ENCODE measurements at regions not wholly inside any gene's neighbourhood (a gene's known extent, or its start where the extent isn't known, plus 50 kb on each side); places are given as distances from the start of the nearest gene placed in this dataset.

GRCh38 chr14:22088614-22089342, 415.2 kb upstream of the OR4E1 start:
- no peaks in the 10 kb centered on the region for H3K9me3 ChIP-seq (ENCODE audit: control insufficient read depth, low read depth, low read length)
- no peaks in the 10 kb centered on the region for H3K27me3 ChIP-seq (ENCODE audit: control insufficient read depth, insufficient read depth, low read length)
- DNase-seq: no peak
- no peaks in the 10 kb centered on the region for H3K4me1 ChIP-seq (ENCODE audit: control insufficient read depth, insufficient read depth, low read length)
- no peak overlapping the region for H3K27ac ChIP-seq (ENCODE audit: low read length)
- H3K36me3 ChIP-seq (ENCODE audit: control insufficient read depth, insufficient read depth, low read length): no peaks in the 10 kb centered on the region
- no CpG with 5 or more reads among the region's 2 CpGs for WGBS (ENCODE audit: insufficient coverage, low lambda C conversion rate)
- H3K4me3 ChIP-seq (ENCODE audit: low read length): no peak overlapping the region

- H3K36me3 ChIP-seq (ENCODE audit: control insufficient read depth, insufficient read depth, low read length): no peaks in the 10 kb centered on the region
- H3K4me3 ChIP-seq (ENCODE audit: low read length): no peak overlapping the region
- H3K4me1 ChIP-seq (ENCODE audit: control insufficient read depth, insufficient read depth, low read length): no peaks in the 10 kb centered on the region
- 100% methylated on average over 1 of the region's 1 CpG for WGBS (ENCODE audit: insufficient coverage, low lambda C conversion rate)
- no peak for DNase-seq
- H3K27ac ChIP-seq (ENCODE audit: low read length): no peak overlapping the region
- H3K9me3 ChIP-seq (ENCODE audit: control insufficient read depth, low read depth, low read length): no peaks in the 10 kb centered on the region
- H3K27me3 ChIP-seq (ENCODE audit: control insufficient read depth, insufficient read depth, low read length): no peaks in the 10 kb centered on the region
These were observed 412.5 kb upstream of the OR4E1 start for GRCh38 chr14:22086131-22086530.

DNA sequence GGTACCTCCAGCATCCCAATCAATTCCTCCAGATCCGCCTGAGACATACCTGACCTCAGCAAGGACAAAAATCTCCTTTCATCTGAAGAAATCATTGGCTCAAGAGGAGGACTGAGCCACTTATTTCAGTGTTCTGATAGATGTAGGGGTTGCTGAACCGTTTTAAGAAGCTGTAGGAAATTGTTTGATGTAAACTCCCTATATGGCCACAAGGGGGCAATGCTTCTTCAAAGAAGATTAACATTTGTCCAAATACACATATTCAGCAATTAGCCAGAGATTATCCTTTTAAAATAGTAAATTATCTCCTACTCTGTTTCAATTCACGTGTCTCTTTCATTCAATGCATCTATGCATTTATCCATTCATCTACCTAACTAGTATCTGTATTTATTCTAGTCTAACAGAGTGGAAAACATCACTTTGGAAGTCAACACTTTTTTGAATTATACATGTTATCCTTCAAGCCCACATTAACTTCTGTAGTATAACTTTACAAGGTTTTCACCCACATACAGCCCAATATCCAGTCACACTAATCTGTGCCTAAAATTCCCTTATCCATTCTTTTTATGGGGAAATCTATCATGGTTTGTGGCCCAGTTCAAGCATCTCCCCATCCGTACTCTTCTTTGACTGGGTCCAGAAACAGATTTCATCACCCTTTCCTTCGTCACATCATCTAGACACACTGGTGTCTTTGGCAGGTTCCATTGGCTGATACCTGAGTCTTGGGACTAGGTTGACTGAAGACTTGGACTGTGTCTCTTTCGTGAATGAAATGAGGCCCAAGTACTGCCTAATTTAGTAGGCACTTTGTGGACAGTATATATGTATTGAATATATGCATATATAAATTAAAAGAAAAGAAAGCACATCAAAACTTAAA, 411.0 kb upstream of the OR4E1 start:
- H3K4me1 ChIP-seq (ENCODE audit: control insufficient read depth, insufficient read depth, low read length): no peaks in the 10 kb centered on the region
- H3K9me3 ChIP-seq (ENCODE audit: control insufficient read depth, low read depth, low read length): no peaks in the 10 kb centered on the region
- H3K27ac ChIP-seq (ENCODE audit: low read length): no peak overlapping the region
- 0% methylated on average over 1 of the region's 6 CpGs for WGBS (ENCODE audit: insufficient coverage, low lambda C conversion rate)
- H3K36me3 ChIP-seq (ENCODE audit: control insufficient read depth, insufficient read depth, low read length): no peaks in the 10 kb centered on the region
- H3K27me3 ChIP-seq (ENCODE audit: control insufficient read depth, insufficient read depth, low read length): no peaks in the 10 kb centered on the region
- no peak overlapping the region for H3K4me3 ChIP-seq (ENCODE audit: low read length)
- peak in 1 of 2 donors; percentile 33 for DNase-seq

GRCh38 chr14:22081337-22081736, 407.7 kb upstream of the OR4E1 start:
- Histone ChIP-seq H3K9me3 (ENCODE audit: control insufficient read depth, low read depth, low read length) (no peaks in the 10 kb centered on the region), H3K27me3 (ENCODE audit: control insufficient read depth, insufficient read depth, low read length) (no peaks in the 10 kb centered on the region), H3K4me1 (ENCODE audit: control insufficient read depth, insufficient read depth, low read length) (no peaks in the 10 kb centered on the region), H3K36me3 (ENCODE audit: control insufficient read depth, insufficient read depth, low read length) (no peaks in the 10 kb centered on the region), H3K27ac (ENCODE audit: low read length) (no peak overlapping the region), H3K4me3 (ENCODE audit: low read length) (no peak overlapping the region)
- no peak for DNase-seq
- WGBS (ENCODE audit: insufficient coverage, low lambda C conversion rate): no CpG with 5 or more reads among the region's 1 CpG

GRCh38 chr14:22079766-22080165, 406.1 kb upstream of the OR4E1 start:
- no peak for DNase-seq
- Histone ChIP-seq H3K4me1 (ENCODE audit: control insufficient read depth, insufficient read depth, low read length) (no peaks in the 10 kb centered on the region), H3K27me3 (ENCODE audit: control insufficient read depth, insufficient read depth, low read length) (no peaks in the 10 kb centered on the region), H3K9me3 (ENCODE audit: control insufficient read depth, low read depth, low read length) (no peaks in the 10 kb centered on the region), H3K27ac (ENCODE audit: low read length) (no peak overlapping the region), H3K4me3 (ENCODE audit: low read length) (no peak overlapping the region), H3K36me3 (ENCODE audit: control insufficient read depth, insufficient read depth, low read length) (no peaks in the 10 kb centered on the region)
- WGBS (ENCODE audit: insufficient coverage, low lambda C conversion rate): no CpG with 5 or more reads among the region's 1 CpG

GRCh38 chr14:22073801-22074200, 400.2 kb upstream of the OR4E1 start:
- no peak overlapping the region for H3K4me3 ChIP-seq (ENCODE audit: low read length)
- H3K36me3 ChIP-seq (ENCODE audit: control insufficient read depth, insufficient read depth, low read length): no peaks in the 10 kb centered on the region
- peaks cover 4% of the 10 kb centered on the region for H3K27me3 ChIP-seq (ENCODE audit: control insufficient read depth, insufficient read depth, low read length)
- H3K27ac ChIP-seq (ENCODE audit: low read length): no peak overlapping the region
- H3K4me1 ChIP-seq (ENCODE audit: control insufficient read depth, insufficient read depth, low read length): no peaks in the 10 kb centered on the region
- no peak for DNase-seq
- H3K9me3 ChIP-seq (ENCODE audit: control insufficient read depth, low read depth, low read length): no peaks in the 10 kb centered on the region

GRCh38 chr14:22071006-22071405, 397.4 kb upstream of the OR4E1 start:
- H3K4me3 ChIP-seq (ENCODE audit: low read length): no peak overlapping the region
- DNase-seq: no peak
- WGBS (ENCODE audit: insufficient coverage, low lambda C conversion rate): no CpG with 5 or more reads among the region's 12 CpGs

GRCh38 chr14:22070119-22070982, 396.7 kb upstream of the OR4E1 start:
- H3K4me1 ChIP-seq (ENCODE audit: control insufficient read depth, insufficient read depth, low read length): no peaks in the 10 kb centered on the region
- no peaks in the 10 kb centered on the region for H3K9me3 ChIP-seq (ENCODE audit: control insufficient read depth, low read depth, low read length)
- H3K36me3 ChIP-seq (ENCODE audit: control insufficient read depth, insufficient read depth, low read length): no peaks in the 10 kb centered on the region
- WGBS (ENCODE audit: insufficient coverage, low lambda C conversion rate): 28% methylated on average over 3 of the region's 12 CpGs
- no peak overlapping the region for H3K4me3 ChIP-seq (ENCODE audit: low read length)
- H3K27me3 ChIP-seq (ENCODE audit: control insufficient read depth, insufficient read depth, low read length): peaks cover 4% of the 10 kb centered on the region
- peak in 1 of 2 donors; percentile 4 for DNase-seq
- H3K27ac ChIP-seq (ENCODE audit: low read length): no peak overlapping the region

More at GRCh38 chr14:22071006-22071405, 397.4 kb upstream of the OR4E1 start:
- Histone ChIP-seq H3K27me3 (ENCODE audit: control insufficient read depth, insufficient read depth, low read length) (peaks cover 4% of the 10 kb centered on the region), H3K36me3 (ENCODE audit: control insufficient read depth, insufficient read depth, low read length) (no peaks in the 10 kb centered on the region), H3K27ac (ENCODE audit: low read length) (no peak overlapping the region), H3K4me1 (ENCODE audit: control insufficient read depth, insufficient read depth, low read length) (no peaks in the 10 kb centered on the region), H3K9me3 (ENCODE audit: control insufficient read depth, low read depth, low read length) (no peaks in the 10 kb centered on the region)

DNA sequence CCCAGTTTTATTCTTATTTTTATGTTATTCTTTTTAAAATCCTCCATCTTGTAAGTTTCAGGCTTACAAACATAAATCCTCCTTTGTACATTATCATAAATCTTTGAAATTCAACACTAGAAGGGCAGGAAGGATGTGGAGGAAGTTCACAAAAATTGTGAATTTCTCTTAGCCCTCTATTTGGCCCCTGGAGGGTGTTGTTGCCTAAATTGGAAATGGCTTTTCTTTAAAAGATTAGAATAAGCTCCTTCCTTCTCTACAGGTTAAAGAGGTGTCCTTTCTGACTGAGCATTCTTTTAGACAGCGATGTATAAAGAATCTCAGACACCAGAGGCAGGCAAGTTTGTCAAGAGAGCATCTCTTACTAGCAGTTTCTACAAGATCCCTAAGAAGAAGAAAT, 391.7 kb upstream of the OR4E1 start:
- no CpG with 5 or more reads among the region's 1 CpG for WGBS (ENCODE audit: insufficient coverage, low lambda C conversion rate)
- Histone ChIP-seq H3K27ac (ENCODE audit: low read length) (no peak overlapping the region), H3K36me3 (ENCODE audit: control insufficient read depth, insufficient read depth, low read length) (no peaks in the 10 kb centered on the region)

DNA sequence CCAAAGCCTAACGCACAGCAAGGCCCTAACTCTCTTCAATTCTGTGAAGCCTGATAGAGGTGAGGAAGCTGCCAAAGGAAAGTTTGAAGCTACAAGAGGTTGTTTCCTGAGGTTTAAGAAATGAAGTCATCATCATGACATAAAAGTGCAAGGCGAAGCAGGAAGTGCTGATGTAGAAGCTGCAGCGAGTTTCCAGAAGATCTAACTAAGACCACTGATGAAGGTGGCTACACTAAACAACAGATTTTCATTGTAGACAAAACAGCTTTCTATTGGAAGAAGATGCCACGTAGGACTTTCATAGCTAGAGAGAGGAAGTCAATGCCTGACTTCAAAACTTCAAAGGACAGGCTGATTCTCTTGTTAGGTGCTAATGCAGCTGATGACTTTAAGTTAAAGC, 385.6 kb upstream of the OR4E1 start:
- H3K36me3 ChIP-seq (ENCODE audit: control insufficient read depth, insufficient read depth, low read length): no peaks in the 10 kb centered on the region
- H3K4me3 ChIP-seq (ENCODE audit: low read length): no peak overlapping the region
- H3K4me1 ChIP-seq (ENCODE audit: control insufficient read depth, insufficient read depth, low read length): no peaks in the 10 kb centered on the region
- 83% methylated on average over 1 of the region's 4 CpGs for WGBS (ENCODE audit: insufficient coverage, low lambda C conversion rate)
- H3K9me3 ChIP-seq (ENCODE audit: control insufficient read depth, low read depth, low read length): no peaks in the 10 kb centered on the region
- H3K27me3 ChIP-seq (ENCODE audit: control insufficient read depth, insufficient read depth, low read length): no peaks in the 10 kb centered on the region
- DNase-seq: no peak
- no peak overlapping the region for H3K27ac ChIP-seq (ENCODE audit: low read length)

More for the DNA sequence above, 391.7 kb upstream of the OR4E1 start:
- H3K4me3 ChIP-seq (ENCODE audit: low read length): no peak overlapping the region
- no peaks in the 10 kb centered on the region for H3K9me3 ChIP-seq (ENCODE audit: control insufficient read depth, low read depth, low read length)
- H3K27me3 ChIP-seq (ENCODE audit: control insufficient read depth, insufficient read depth, low read length): no peaks in the 10 kb centered on the region
- H3K4me1 ChIP-seq (ENCODE audit: control insufficient read depth, insufficient read depth, low read length): no peaks in the 10 kb centered on the region
- DNase-seq: no peak
